Muscle of leg (tissue), 3 donors: ENCODE measurements at regions not wholly inside any gene's neighbourhood (a gene's known extent, or its start where the extent isn't known, plus 50 kb on each side); places are given as distances from the start of the nearest gene placed in this dataset.

Source experiments
- DNase-seq: peaks from one replicate; pipeline ENCODE4 v3.0.0; 2013
- H3K27ac ChIP-seq: one replicate; pipeline ENCODE4 v1.5.1; 2013; ENCODE audit warnings: mild to moderate bottlenecking, low read length, control low read depth
- H3K27me3 ChIP-seq: one replicate; pipeline ENCODE4 v1.6.1; 2013; ENCODE audit warnings: low read length; ENCODE audit not compliant: control insufficient read depth, insufficient read depth
- H3K36me3 ChIP-seq: one replicate; pipeline ENCODE4 v1.6.1; 2013; ENCODE audit warnings: low read length; ENCODE audit not compliant: control insufficient read depth, insufficient read depth
- H3K4me1 ChIP-seq: one replicate; pipeline ENCODE4 v1.6.1; 2013; ENCODE audit warnings: low read length; ENCODE audit not compliant: control insufficient read depth, insufficient read depth
- H3K4me3 ChIP-seq: one replicate; pipeline ENCODE4 v1.5.1; 2013; ENCODE audit warnings: low read length, control low read depth
- H3K9me3 ChIP-seq: replicated peaks from 2 replicates; pipeline ENCODE4 v1.6.1; 2013; ENCODE audit warnings: low read depth, low read length; ENCODE audit not compliant: control insufficient read depth
- WGBS: methylation state at CpG from one replicate; pipeline ENCODE4 v1.1.5; 2013; ENCODE audit warnings: missing lambda C conversion rate; ENCODE audit not compliant: insufficient coverage; 5-methylcytosine and 5-hydroxymethylcytosine counted together

- Histone ChIP-seq H3K36me3 (no peaks in the 10 kb centered on the region), H3K27me3 (no peaks in the 10 kb centered on the region), H3K27ac (no peak overlapping the region), H3K9me3 (peaks cover 9% of the 10 kb centered on the region), H3K4me3 (no peak overlapping the region), H3K4me1 (peaks cover 4% of the 10 kb centered on the region)
- DNase-seq = peak; percentile 86
Observed at GRCh38 chr17:69857412-69857835, 217.6 kb upstream of the KCNJ16 start.

- no peak for DNase-seq
- peaks cover 9% of the 10 kb centered on the region for H3K9me3 ChIP-seq
- peaks cover 4% of the 10 kb centered on the region for H3K4me1 ChIP-seq
- no peaks in the 10 kb centered on the region for H3K27me3 ChIP-seq
- H3K36me3 ChIP-seq = no peaks in the 10 kb centered on the region
- H3K27ac ChIP-seq = no peak overlapping the region
- no peak overlapping the region for H3K4me3 ChIP-seq
- WGBS = no CpG with 5 or more reads among the region's 3 CpGs
Observed at GRCh38 chr17:69858460-69858859, 216.6 kb upstream of the KCNJ16 start.

GRCh38 chr17:69860142-69860680 lies 214.8 kb upstream of the KCNJ16 start:
- peaks cover 9% of the 10 kb centered on the region for H3K9me3 ChIP-seq
- H3K27me3 ChIP-seq = no peaks in the 10 kb centered on the region
- no peaks in the 10 kb centered on the region for H3K36me3 ChIP-seq
- no peaks in the 10 kb centered on the region for H3K4me1 ChIP-seq
- no peak for DNase-seq
- 100% methylated on average over 3 of the region's 3 CpGs for WGBS
- no peak overlapping the region for H3K27ac ChIP-seq
- H3K4me3 ChIP-seq = no peak overlapping the region

GRCh38 chr17:69864462-69864861 lies 210.6 kb upstream of the KCNJ16 start:
- Histone ChIP-seq H3K4me3 (no peak overlapping the region), H3K4me1 (no peaks in the 10 kb centered on the region), H3K27me3 (no peaks in the 10 kb centered on the region), H3K9me3 (peaks cover 4% of the 10 kb centered on the region), H3K36me3 (no peaks in the 10 kb centered on the region), H3K27ac (no peak overlapping the region)
- DNase-seq = no peak
- no CpG with 5 or more reads among the region's 2 CpGs for WGBS

GRCh38 chr17:69869667-69870066 lies 205.4 kb upstream of the KCNJ16 start:
- Histone ChIP-seq H3K9me3 (no peaks in the 10 kb centered on the region), H3K4me1 (peaks cover 5% of the 10 kb centered on the region), H3K36me3 (no peaks in the 10 kb centered on the region), H3K27ac (no peak overlapping the region), H3K4me3 (no peak overlapping the region), H3K27me3 (no peaks in the 10 kb centered on the region)
- 100% methylated on average over 1 of the region's 1 CpG for WGBS
- no peak for DNase-seq

GRCh38 chr17:69870091-69870530 lies 204.9 kb upstream of the KCNJ16 start:
- Histone ChIP-seq H3K4me3 (no peak overlapping the region), H3K9me3 (no peaks in the 10 kb centered on the region), H3K27ac (no peak overlapping the region), H3K27me3 (no peaks in the 10 kb centered on the region), H3K4me1 (peaks cover 5% of the 10 kb centered on the region), H3K36me3 (no peaks in the 10 kb centered on the region)
- 100% methylated on average over 1 of the region's 1 CpG for WGBS
- DNase-seq = no peak

- peak; percentile 91 for DNase-seq
Observed at GRCh38 chr17:69870751-69871199, 204.2 kb upstream of the KCNJ16 start.

GRCh38 chr17:69871318-69871717 lies 203.7 kb upstream of the KCNJ16 start:
- H3K9me3 ChIP-seq = no peaks in the 10 kb centered on the region

More at GRCh38 chr17:69870751-69871199, 204.2 kb upstream of the KCNJ16 start:
- Histone ChIP-seq H3K4me3 (no peak overlapping the region), H3K9me3 (no peaks in the 10 kb centered on the region), H3K27me3 (no peaks in the 10 kb centered on the region), H3K4me1 (peaks cover 5% of the 10 kb centered on the region), H3K27ac (peak overlapping the region; percentile 50), H3K36me3 (no peaks in the 10 kb centered on the region)
- WGBS = no CpG with 5 or more reads among the region's 3 CpGs

GRCh38 chr17:69872675-69873262 lies 202.3 kb upstream of the KCNJ16 start:
- DNase-seq = no peak
- WGBS = no CpG with 5 or more reads among the region's 3 CpGs
- Histone ChIP-seq H3K9me3 (no peaks in the 10 kb centered on the region), H3K36me3 (no peaks in the 10 kb centered on the region), H3K27ac (no peak overlapping the region), H3K4me3 (no peak overlapping the region), H3K27me3 (no peaks in the 10 kb centered on the region), H3K4me1 (peaks cover 5% of the 10 kb centered on the region)

More at GRCh38 chr17:69871318-69871717, 203.7 kb upstream of the KCNJ16 start:
- no CpG with 5 or more reads among the region's 3 CpGs for WGBS
- Histone ChIP-seq H3K36me3 (no peaks in the 10 kb centered on the region), H3K27ac (no peak overlapping the region), H3K27me3 (no peaks in the 10 kb centered on the region), H3K4me1 (peaks cover 5% of the 10 kb centered on the region), H3K4me3 (no peak overlapping the region)
- DNase-seq = no peak

GRCh38 chr17:69874175-69874670 lies 200.8 kb upstream of the KCNJ16 start:
- H3K4me1 ChIP-seq = peaks cover 5% of the 10 kb centered on the region
- H3K27ac ChIP-seq = no peak overlapping the region
- H3K36me3 ChIP-seq = no peaks in the 10 kb centered on the region
- H3K4me3 ChIP-seq = no peak overlapping the region
- no peak for DNase-seq
- H3K9me3 ChIP-seq = no peaks in the 10 kb centered on the region
- H3K27me3 ChIP-seq = no peaks in the 10 kb centered on the region
